ENCODE measurements at regions not wholly inside any gene's neighbourhood (a gene's known extent, or its start where the extent isn't known, plus 50 kb on each side); places are given as distances from the start of the nearest gene placed in this dataset.

GRCh38 chr3:113151461-113152031, 59.8 kb upstream of the BOC start:
- no peaks in the 10 kb centered on the region for H3K36me3 ChIP-seq (ENCODE audit: control insufficient read depth, insufficient read depth, low read length)
- no peak overlapping the region for H2AFZ ChIP-seq (ENCODE audit: low read depth, low read length)
- WGBS (ENCODE audit: insufficient coverage, low coverage, missing lambda C conversion rate) = 0% methylated on average over 6 of the region's 6 CpGs
- H3K79me2 ChIP-seq (ENCODE audit: control insufficient read depth, insufficient read depth, low read length) = no peaks in the 10 kb centered on the region
- POLR2A ChIA-PET = interaction anchor here (1.0 kb wide), 1 partner anchor 10 kb away, joined by 3 read pairs; no protein-coding TSS in a partner anchor
- CTCF ChIA-PET (ENCODE audit: low intra/inter-chr PET ratio) = no interaction called here
- ATAC-seq = no peak
- H3K9ac ChIP-seq (ENCODE audit: insufficient read depth in 1 of 2, low read depth in 2 of 2, low read length in 2 of 2) = no peak overlapping the region
- H3K4me3 ChIP-seq = no peak overlapping the region
- H3K27ac ChIP-seq (ENCODE audit: extremely low read depth, low read depth, low read length) = no peak overlapping the region
- no peaks in the 10 kb centered on the region for H3K9me1 ChIP-seq (ENCODE audit: control insufficient read depth, insufficient read depth, low read length)
- H3K27me3 ChIP-seq (ENCODE audit: control insufficient read depth in 2 of 2, insufficient read depth in 2 of 2, low read length in 2 of 2) = peaks cover 0 to 6% of the 10 kb centered on the region in 2 experiments; a peak in 1 of 5 replicates
- H3K4me2 ChIP-seq (ENCODE audit: insufficient read depth, low read length) = no peak overlapping the region
- intact Hi-C loops (cut with micrococcal nuclease) (no loop called here), in situ Hi-C loops (cut with MboI) (no loop called here)
- no TSS peak for BruUV-seq (replicated peaks)
- no peak for FAIRE-seq
- H4K20me1 ChIP-seq (replicated peaks; ENCODE audit: control insufficient read depth, insufficient read depth, low read length) = no peaks in the 10 kb centered on the region
- TF ChIP-seq PBX2 (CRISPR knock-in tag; IDR thresholded peaks at IDR 0.05; ENCODE audit: low read depth) (no peak), PBX2 (tag; conservative IDR thresholded peaks at IDR 0.05; ENCODE audit: low read depth) (peak; percentile 59; the same call in 1 of the 2 replicates), MAX (CRISPR knock-in tag; IDR thresholded peaks at IDR 0.05) (no peak)
- no peaks in the 10 kb centered on the region for H3K9me3 ChIP-seq (replicated peaks; ENCODE audit: control insufficient read depth, insufficient read depth, low read depth, low read length)
- no peak for DNase-seq (ENCODE audit: extremely low read depth in 1 of 4, low spot score in 3 of 4)
- no peaks in the 10 kb centered on the region; a peak in 1 of 5 replicates for H3K4me1 ChIP-seq (replicated peaks in 1 of 2; ENCODE audit: control insufficient read depth in 2 of 2, insufficient read depth in 2 of 2, low read length in 2 of 2)

Data from K562 (cell line).